ENCODE measurements at regions not wholly inside any gene's neighbourhood (a gene's known extent, or its start where the extent isn't known, plus 50 kb on each side); places are given as distances from the start of the nearest gene placed in this dataset.

DNA sequence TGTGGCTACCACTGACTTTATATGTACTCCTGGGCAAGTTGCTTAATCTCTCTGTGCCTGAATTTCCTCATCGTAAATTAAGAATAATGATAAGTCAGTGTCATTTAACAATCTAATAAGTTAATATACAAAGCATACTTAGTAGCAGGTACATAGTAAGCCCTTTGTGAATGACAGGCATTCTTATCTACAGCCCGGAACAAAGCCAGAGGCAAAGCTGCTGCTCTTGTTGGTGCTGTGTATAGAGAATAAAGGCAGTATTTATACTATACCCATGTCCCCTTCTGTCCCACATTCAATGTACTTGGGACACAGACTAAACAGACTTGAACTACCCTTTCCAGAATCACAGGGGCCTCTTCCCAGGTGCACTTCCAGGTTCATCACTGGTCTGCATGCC, 229.7 kb upstream of the NCAM1 start:
- no peak for ATAC-seq (ENCODE audit: low read depth)
- H3K36me3 Mint-ChIP-seq (ENCODE audit: low read depth): no peaks in the 10 kb centered on the region
- POLR2A ChIA-PET: no interaction called here

DNA sequence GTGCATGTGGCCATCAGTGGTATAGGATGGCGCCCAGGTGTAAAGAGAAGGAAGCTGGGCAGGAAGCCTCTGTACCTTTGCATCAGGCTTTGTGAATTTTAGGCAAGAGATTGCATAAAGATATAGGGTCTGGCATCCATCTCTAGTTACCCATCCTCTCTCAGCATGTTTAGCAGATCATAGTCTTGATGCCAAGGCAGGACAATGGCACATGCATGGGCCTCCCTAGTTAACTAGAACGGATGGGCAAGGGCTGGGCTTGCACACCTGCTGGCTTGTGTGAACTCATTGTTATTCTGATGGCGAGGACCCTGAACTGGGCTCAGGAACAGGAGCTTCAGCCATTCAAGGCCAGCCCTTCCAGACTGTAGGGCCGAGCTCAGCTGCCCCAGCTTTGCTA, 229.2 kb upstream of the NCAM1 start:
- no peak for DNase-seq
- intact Hi-C loops (cut with micrococcal nuclease): no loop called here
- H3K4me1 Mint-ChIP-seq: no peaks in the 10 kb centered on the region
- TF ChIP-seq, protein P1, sequence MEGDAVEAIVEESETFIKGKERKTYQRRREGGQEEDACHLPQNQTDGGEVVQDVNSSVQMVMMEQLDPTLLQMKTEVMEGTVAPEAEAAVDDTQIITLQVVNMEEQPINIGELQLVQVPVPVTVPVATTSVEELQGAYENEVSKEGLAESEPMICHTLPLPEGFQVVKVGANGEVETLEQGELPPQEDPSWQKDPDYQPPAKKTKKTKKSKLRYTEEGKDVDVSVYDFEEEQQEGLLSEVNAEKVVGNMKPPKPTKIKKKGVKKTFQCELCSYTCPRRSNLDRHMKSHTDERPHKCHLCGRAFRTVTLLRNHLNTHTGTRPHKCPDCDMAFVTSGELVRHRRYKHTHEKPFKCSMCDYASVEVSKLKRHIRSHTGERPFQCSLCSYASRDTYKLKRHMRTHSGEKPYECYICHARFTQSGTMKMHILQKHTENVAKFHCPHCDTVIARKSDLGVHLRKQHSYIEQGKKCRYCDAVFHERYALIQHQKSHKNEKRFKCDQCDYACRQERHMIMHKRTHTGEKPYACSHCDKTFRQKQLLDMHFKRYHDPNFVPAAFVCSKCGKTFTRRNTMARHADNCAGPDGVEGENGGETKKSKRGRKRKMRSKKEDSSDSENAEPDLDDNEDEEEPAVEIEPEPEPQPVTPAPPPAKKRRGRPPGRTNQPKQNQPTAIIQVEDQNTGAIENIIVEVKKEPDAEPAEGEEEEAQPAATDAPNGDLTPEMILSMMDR (IDR thresholded peaks at IDR 0.05): no peak
- no peak for ATAC-seq (ENCODE audit: low read depth)
- peaks cover 4% of the 10 kb centered on the region for H3K9me3 Mint-ChIP-seq
- no peaks in the 10 kb centered on the region for H3K36me3 Mint-ChIP-seq (ENCODE audit: low read depth)
- POLR2A ChIA-PET: no interaction called here
- no peak overlapping the region for H3K27ac Mint-ChIP-seq
- H3K4me3 Mint-ChIP-seq: no peak overlapping the region
- CTCF ChIA-PET: no interaction called here
- no peaks in the 10 kb centered on the region for H3K27me3 Mint-ChIP-seq

More for the DNA sequence above, 229.7 kb upstream of the NCAM1 start:
- Mint-ChIP-seq H3K27ac (no peak overlapping the region), H3K4me3 (no peak overlapping the region), H3K4me1 (no peaks in the 10 kb centered on the region), H3K27me3 (no peaks in the 10 kb centered on the region), H3K9me3 (peaks cover 4% of the 10 kb centered on the region)
- TF ChIP-seq, protein P1 (IDR thresholded peaks at IDR 0.05): no peak
- intact Hi-C loops (cut with micrococcal nuclease): no loop called here
- no peak for DNase-seq
- CTCF ChIA-PET: no interaction called here

GRCh38 chr11:112734207-112734606, 227.0 kb upstream of the NCAM1 start:
- intact Hi-C loops (cut with micrococcal nuclease): no loop called here
- Mint-ChIP-seq H3K36me3 (ENCODE audit: low read depth) (no peaks in the 10 kb centered on the region), H3K4me1 (no peaks in the 10 kb centered on the region), H3K27ac (no peak overlapping the region), H3K27me3 (no peaks in the 10 kb centered on the region), H3K9me3 (peaks cover 4% of the 10 kb centered on the region), H3K4me3 (no peak overlapping the region)
- ChIA-PET POLR2A (no interaction called here), CTCF (no interaction called here)
- TF ChIP-seq, protein P1 (IDR thresholded peaks at IDR 0.05): no peak
- ATAC-seq (ENCODE audit: low read depth) (no peak), DNase-seq (no peak)

DNA sequence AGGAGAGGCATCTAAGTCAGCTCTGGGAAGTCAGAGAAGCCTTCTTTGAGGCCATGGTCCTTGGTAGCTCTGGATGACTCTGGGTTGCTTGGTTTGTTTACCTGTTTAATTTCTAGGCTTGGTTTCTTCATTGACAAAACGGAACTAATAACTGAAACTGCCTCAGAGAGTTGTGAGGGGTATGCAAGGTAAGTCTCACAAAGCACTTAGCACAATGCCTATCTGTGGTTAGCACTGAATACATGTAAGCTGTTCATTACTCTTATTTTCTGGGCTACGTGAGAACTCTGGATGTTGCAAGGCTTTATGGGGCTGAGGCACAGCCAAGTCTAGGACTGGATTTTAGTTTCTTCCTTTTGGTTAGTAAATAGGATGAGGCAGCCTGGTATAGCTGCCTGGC, 225.8 kb upstream of the NCAM1 start:
- CTCF ChIA-PET: no interaction called here
- Mint-ChIP-seq H3K27me3 (no peaks in the 10 kb centered on the region), H3K4me1 (no peaks in the 10 kb centered on the region), H3K9me3 (peaks cover 4% of the 10 kb centered on the region), H3K27ac (no peak overlapping the region), H3K36me3 (ENCODE audit: low read depth) (no peaks in the 10 kb centered on the region), H3K4me3 (no peak overlapping the region)
- POLR2A ChIA-PET: no interaction called here
- TF ChIP-seq, protein P1 (IDR thresholded peaks at IDR 0.05): no peak
- intact Hi-C loops (cut with micrococcal nuclease): no loop called here
- ATAC-seq (ENCODE audit: low read depth) (no peak), DNase-seq (no peak)

GRCh38 chr11:112744041-112744440, 217.2 kb upstream of the NCAM1 start:
- intact Hi-C loops (cut with micrococcal nuclease): no loop called here
- ATAC-seq (ENCODE audit: low read depth) (no peak), DNase-seq (no peak)
- H3K9me3 Mint-ChIP-seq: no peaks in the 10 kb centered on the region
- TF ChIP-seq, protein P1 (IDR thresholded peaks at IDR 0.05): no peak
- H3K27me3 Mint-ChIP-seq: peaks cover 15% of the 10 kb centered on the region
- no peak overlapping the region for H3K4me3 Mint-ChIP-seq
- no peaks in the 10 kb centered on the region for H3K4me1 Mint-ChIP-seq
- POLR2A ChIA-PET: no interaction called here
- H3K27ac Mint-ChIP-seq: no peak overlapping the region
- CTCF ChIA-PET: no interaction called here
- H3K36me3 Mint-ChIP-seq (ENCODE audit: low read depth): no peaks in the 10 kb centered on the region

Data from activated B cell treated with CpG ODN at 0.5 μM for 24 hours (primary cell).